Activated naive CD8-positive, alpha-beta T cell treated with anti-CD3 and anti-CD28 coated beads, Interleukin-2, amount 50 U/mL, for 24 hours (primary cell): ENCODE measurements at regions not wholly inside any gene's neighbourhood (a gene's known extent, or its start where the extent isn't known, plus 50 kb on each side); places are given as distances from the start of the nearest gene placed in this dataset.
A peak's percentile ranks its signal among the peaks of the same experiment; 100 is the strongest.

Experiments used
- ATAC-seq: fragments of 150-1000 bp; cut with Tn5 transposase; one replicate; pipeline ENCODE4 v1.10.0; 2021
- DNase-seq: peaks from one replicate; pipeline ENCODE4 v3.0.0; 2021
- H3K27ac Mint-ChIP-seq: one replicate; pipeline ENCODE4 v1.8.0; 2021; ENCODE audit warnings: mild to moderate bottlenecking, mixed read lengths
- H3K27me3 Mint-ChIP-seq: one replicate; pipeline ENCODE4 v1.8.0; 2021; ENCODE audit warnings: mixed read lengths
- H3K36me3 Mint-ChIP-seq: one replicate; pipeline ENCODE4 v1.8.0; 2021; ENCODE audit warnings: low read depth, mixed read lengths
- H3K4me1 Mint-ChIP-seq: one replicate; pipeline ENCODE4 v1.8.0; 2021; ENCODE audit warnings: mixed read lengths
- H3K4me3 Mint-ChIP-seq: one replicate; pipeline ENCODE4 v1.8.0; 2021; ENCODE audit warnings: mild to moderate bottlenecking, moderate library complexity, mixed read lengths
- H3K9me3 Mint-ChIP-seq: one replicate; pipeline ENCODE4 v1.8.0; 2021; ENCODE audit warnings: mixed read lengths

DNA sequence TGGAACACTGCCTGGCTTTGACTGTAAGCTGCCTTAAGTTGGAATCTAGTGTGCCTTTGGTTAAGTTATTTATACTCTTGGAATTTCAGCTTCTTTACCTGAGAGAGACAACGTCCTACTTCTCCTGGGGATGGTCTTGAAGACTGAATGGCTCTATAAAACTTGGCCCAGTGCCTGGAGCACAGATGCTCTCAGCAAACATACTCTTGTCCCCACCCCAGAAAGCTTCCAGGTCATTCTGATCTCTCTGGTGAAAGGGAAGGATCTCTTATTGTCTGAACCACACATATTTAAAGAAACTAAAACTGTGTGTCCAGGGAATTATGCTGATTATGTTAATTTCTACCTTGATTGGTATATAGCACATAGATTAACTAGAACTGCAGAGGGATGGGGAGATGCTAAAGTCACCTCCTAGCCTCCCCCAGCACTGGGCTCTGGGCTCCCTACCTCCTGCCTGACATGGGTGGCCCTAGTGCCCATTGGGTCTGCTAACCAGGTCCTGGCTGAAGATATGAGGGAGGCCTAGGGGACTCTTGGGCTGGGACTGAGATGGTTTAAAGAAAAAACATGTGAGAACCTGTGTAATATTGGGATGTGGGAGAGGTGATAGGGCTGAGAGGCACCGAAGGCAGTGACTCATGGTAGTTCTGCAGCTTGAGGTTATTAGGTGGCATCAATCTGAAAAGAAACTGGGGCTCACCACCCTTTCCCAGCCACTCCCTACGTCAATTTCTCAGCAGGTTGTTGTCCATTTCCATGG, 171.0 kb downstream of the RPLP1 start:
- Mint-ChIP-seq H3K9me3 (no peaks in the 10 kb centered on the region), H3K27ac (no peak overlapping the region), H3K27me3 (peaks cover 37% of the 10 kb centered on the region), H3K4me3 (no peak overlapping the region), H3K4me1 (peaks cover 19% of the 10 kb centered on the region), H3K36me3 (no peaks in the 10 kb centered on the region)
- no peak for DNase-seq
- ATAC-seq: peak; percentile 71

DNA sequence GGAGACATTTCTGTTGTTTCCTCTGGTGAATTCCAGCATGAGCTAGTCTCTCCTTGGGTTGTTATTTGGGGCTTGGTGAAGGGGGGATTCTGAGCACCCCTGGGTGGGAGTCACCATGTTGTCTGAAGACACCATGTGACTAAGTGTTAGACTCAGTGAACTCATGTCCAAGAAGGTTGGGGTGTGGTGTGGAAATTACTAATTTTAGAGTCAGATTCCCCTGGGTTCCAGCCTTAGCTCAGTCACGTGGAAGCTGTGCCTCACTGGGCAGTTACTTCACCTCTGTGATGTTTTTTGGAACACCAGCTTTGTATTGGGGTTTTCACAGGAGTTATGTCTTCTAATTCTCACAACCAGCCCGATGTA, 171.5 kb downstream of the RPLP1 start:
- Mint-ChIP-seq H3K27ac (no peak overlapping the region), H3K27me3 (peaks cover 35% of the 10 kb centered on the region)

GRCh38 chr15:69624816-69625215, 172.2 kb downstream of the RPLP1 start:
- Mint-ChIP-seq H3K4me1 (peaks cover 30% of the 10 kb centered on the region), H3K27ac (no peak overlapping the region), H3K9me3 (no peaks in the 10 kb centered on the region), H3K36me3 (no peaks in the 10 kb centered on the region), H3K4me3 (no peak overlapping the region), H3K27me3 (peaks cover 36% of the 10 kb centered on the region)
- ATAC-seq (no peak), DNase-seq (no peak)

More for the DNA sequence above, 171.5 kb downstream of the RPLP1 start:
- peak; percentile 46 for ATAC-seq
- no peak for DNase-seq
- Mint-ChIP-seq H3K4me1 (peaks cover 23% of the 10 kb centered on the region), H3K4me3 (no peak overlapping the region), H3K9me3 (no peaks in the 10 kb centered on the region), H3K36me3 (no peaks in the 10 kb centered on the region)

GRCh38 chr15:69625328-69625727, 172.7 kb downstream of the RPLP1 start:
- Mint-ChIP-seq H3K9me3 (no peaks in the 10 kb centered on the region), H3K4me1 (peaks cover 35% of the 10 kb centered on the region), H3K36me3 (no peaks in the 10 kb centered on the region), H3K27ac (no peak overlapping the region), H3K27me3 (peaks cover 32% of the 10 kb centered on the region), H3K4me3 (no peak overlapping the region)
- DNase-seq (no peak), ATAC-seq (no peak)

DNA sequence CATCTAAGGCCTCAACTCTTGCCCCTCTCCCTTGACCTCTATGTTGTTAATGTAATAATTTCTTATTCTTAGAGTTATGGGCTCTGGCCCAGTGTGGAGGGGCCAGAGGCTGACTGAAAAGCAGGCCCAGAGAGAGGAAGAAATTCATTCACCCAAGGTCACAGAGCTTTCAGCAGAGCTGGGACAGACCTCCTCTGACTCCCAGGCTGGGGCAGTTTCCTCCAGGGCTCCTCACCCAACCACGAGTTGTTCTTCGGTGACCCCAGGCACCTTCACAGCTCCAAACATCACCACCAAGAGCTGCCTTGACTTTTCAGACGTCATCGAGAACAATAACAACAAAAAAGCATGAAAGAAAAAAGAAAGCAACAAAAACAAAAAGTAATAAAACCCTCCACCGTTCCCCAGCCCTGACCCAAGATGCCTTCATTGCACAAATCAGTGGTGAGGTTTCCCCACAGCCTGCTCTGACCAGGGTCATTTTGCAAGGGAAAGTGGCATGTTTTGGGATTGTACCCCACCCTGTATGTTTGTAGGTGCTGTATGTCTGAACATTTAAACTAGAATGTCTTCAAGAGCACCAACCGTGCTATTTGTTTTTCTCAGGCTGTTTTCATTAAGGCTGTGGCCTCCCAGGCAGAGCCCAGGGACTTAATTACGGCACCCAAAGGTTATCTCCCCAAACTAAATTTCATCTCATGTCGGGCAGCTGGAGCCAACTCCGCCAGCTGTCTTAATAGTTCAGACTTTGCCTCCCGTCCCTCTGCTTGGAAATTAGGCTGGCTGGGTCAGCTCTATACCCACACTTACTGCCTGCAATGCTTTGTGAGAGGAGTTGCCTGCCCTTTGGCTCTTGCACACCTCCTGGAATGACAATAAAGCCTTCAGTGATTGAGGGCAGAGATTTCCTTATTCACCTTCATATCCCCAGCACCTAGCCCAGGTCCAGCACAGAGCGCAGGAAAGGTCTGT, 173.8 kb downstream of the RPLP1 start:
- H3K4me1 Mint-ChIP-seq: peaks cover 38% of the 10 kb centered on the region
- ATAC-seq (no peak), DNase-seq (no peak)
- H3K4me3 Mint-ChIP-seq: no peak overlapping the region
- no peaks in the 10 kb centered on the region for H3K36me3 Mint-ChIP-seq
- peaks cover 37% of the 10 kb centered on the region for H3K27me3 Mint-ChIP-seq
- no peaks in the 10 kb centered on the region for H3K9me3 Mint-ChIP-seq
- no peak overlapping the region for H3K27ac Mint-ChIP-seq

DNA sequence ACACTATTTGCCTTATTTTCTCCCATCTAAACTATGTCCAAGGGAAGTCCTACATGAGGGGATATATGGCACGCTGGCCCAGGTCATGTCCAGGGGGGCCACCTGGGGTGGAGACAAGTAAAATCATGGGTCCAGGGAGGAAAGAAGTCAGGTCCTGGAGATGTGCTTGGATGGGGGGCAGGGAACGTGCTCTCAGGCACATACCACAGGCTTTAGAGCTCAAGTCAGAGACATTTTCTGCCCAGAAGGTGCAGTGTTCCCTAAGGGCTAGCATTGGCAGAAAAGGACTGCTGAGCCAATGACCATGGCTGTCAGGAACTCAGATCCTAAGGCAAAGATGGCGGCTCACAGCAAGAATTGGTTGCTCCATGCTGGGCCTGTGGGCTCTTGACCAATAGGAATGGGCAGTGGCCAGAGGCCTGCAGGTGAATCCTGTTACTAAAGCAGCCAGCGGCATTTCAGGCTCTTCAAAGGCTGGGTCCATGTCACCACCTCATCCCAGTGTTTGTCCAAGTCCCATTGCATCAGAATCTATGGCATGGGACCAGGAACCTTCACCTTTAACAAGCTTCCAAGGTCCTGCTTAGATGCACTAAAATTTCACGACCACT, 175.0 kb downstream of the RPLP1 start:
- H3K9me3 Mint-ChIP-seq: no peaks in the 10 kb centered on the region

DNA sequence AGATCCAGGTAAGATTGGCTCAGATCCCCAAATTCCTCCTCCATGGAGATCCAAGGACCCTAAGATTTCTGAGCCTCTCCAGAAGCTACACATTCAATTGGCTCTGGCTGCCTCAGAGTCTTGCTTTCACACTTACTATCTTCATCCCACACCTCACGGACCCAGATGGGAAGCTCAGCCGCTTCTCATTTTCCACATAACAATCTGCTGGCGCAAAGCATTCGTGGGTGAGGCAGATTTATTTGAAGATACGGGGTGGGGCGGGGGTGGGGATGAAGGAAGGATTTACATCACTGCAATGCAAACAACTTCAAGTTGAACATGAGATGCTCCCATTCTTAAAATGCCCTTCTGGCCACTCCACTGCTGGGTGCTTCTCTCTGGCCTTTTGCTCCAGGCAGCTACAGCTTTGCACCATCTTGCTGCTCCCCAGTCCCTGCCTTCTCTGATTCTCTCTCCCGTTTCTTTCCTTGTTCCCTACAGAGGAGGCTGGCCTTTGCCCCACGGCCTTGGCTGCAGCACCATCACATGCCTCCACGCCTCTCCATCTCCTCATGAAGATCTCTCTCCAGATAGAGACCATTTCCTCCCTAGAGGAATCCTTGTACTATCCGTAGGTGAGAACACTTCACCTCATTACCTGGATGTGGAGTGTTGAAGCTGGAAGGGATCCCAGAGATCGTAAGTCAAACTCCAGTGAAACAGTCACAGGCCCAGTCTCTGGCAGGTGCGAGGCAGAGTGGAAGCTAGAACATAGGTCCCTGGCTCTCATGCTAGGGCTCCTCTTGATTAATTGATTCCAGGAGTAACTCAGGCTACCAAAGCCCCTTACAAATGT, 175.9 kb downstream of the RPLP1 start:
- ATAC-seq (no peak), DNase-seq (no peak)
- Mint-ChIP-seq H3K4me3 (no peak overlapping the region), H3K4me1 (peaks cover 40% of the 10 kb centered on the region), H3K36me3 (no peaks in the 10 kb centered on the region), H3K27ac (no peak overlapping the region), H3K27me3 (peaks cover 47% of the 10 kb centered on the region), H3K9me3 (no peaks in the 10 kb centered on the region)

More for the DNA sequence above, 175.0 kb downstream of the RPLP1 start:
- H3K27me3 Mint-ChIP-seq: peaks cover 42% of the 10 kb centered on the region
- peaks cover 38% of the 10 kb centered on the region for H3K4me1 Mint-ChIP-seq
- H3K4me3 Mint-ChIP-seq: no peak overlapping the region
- no peaks in the 10 kb centered on the region for H3K36me3 Mint-ChIP-seq
- H3K27ac Mint-ChIP-seq: no peak overlapping the region
- ATAC-seq (no peak), DNase-seq (no peak)

DNA sequence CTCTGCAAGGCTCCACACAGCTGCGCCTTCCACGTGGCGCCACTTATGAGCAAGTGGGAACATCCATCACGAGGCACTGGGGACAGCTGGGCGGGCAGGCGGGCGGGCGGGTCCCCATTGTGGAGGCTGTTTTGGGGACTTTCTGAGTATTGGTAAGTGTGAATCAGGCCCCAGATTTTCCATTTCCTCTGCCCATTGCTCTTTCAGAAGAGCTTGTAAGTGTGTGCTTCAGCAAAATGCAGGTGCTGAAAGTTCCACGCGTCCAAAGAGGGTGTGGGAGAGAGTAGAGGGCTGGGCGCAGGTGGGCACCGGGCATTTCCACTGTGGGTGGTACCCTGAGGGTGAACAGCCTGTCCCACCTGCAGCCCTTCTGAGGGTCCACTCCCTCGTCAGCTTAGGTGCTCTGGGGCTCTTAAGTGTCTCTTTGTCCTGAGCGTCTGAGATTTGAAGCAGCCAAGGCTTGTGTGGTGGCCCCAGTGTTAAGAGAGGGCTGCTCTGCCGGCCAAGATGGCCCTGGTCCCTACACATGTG, 177.1 kb downstream of the RPLP1 start:
- H3K27me3 Mint-ChIP-seq: peaks cover 42% of the 10 kb centered on the region
- peak overlapping the region; percentile 63 for H3K27ac Mint-ChIP-seq
- peaks cover 30% of the 10 kb centered on the region for H3K4me1 Mint-ChIP-seq
- no peaks in the 10 kb centered on the region for H3K9me3 Mint-ChIP-seq
- no peak overlapping the region for H3K4me3 Mint-ChIP-seq
- no peaks in the 10 kb centered on the region for H3K36me3 Mint-ChIP-seq
- DNase-seq (peak; percentile 51), ATAC-seq (peak; percentile 86)

DNA sequence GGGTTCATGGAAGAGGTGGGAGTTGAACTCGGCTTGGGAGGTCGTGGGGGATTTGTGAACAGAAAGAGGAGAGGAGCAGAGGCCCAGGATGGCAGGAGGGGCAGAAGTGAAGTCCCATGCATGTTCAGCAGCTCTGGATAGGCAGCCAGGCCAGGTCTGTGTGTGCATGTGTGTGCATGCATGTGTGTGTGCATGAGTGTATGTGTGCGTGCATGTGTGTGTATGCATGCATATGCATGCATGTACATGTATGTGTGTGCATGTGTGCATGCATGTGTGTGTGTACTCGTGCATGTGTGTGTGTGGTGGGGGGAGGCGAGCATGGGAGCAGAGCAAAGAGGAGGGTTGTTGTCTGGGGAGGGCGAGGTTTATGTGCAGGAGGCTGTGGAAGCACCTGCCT, 178.4 kb downstream of the RPLP1 start:
- H3K4me3 Mint-ChIP-seq: no peak overlapping the region

GRCh38 chr15:69631978-69632377, 179.4 kb downstream of the RPLP1 start:
- peaks cover 25% of the 10 kb centered on the region for H3K4me1 Mint-ChIP-seq
- ATAC-seq: no peak
- H3K4me3 Mint-ChIP-seq: no peak overlapping the region
- no peaks in the 10 kb centered on the region for H3K9me3 Mint-ChIP-seq
- no peak overlapping the region for H3K27ac Mint-ChIP-seq
- H3K27me3 Mint-ChIP-seq: peaks cover 44% of the 10 kb centered on the region
- no peak for DNase-seq
- no peaks in the 10 kb centered on the region for H3K36me3 Mint-ChIP-seq

More for the DNA sequence above, 178.4 kb downstream of the RPLP1 start:
- H3K27me3 Mint-ChIP-seq: peaks cover 40% of the 10 kb centered on the region
- DNase-seq (no peak), ATAC-seq (no peak)
- H3K4me1 Mint-ChIP-seq: peaks cover 26% of the 10 kb centered on the region
- H3K9me3 Mint-ChIP-seq: no peaks in the 10 kb centered on the region
- H3K27ac Mint-ChIP-seq: no peak overlapping the region
- H3K36me3 Mint-ChIP-seq: no peaks in the 10 kb centered on the region

DNA sequence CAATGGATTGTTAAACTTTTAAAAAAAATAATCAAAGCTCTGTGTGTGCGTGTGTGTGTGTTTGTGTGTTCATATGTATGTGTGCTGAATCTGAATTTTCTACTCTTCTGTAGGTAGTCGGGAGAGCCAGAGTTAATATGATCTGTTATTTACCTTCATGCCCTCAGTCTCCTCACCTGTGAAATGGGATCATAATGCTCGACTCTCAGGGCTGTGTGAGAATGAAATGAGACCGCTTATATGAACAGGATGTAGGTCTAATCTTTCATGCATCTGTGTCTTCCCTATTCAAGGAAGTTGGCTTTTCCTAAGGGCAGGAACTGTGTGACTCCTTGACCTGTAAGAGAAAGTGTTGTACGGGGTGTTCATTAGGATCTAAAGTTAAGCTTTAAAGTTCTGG, 182.2 kb downstream of the RPLP1 start:
- no peak for DNase-seq
- Mint-ChIP-seq H3K27me3 (peaks cover 37% of the 10 kb centered on the region), H3K4me3 (no peak overlapping the region), H3K36me3 (no peaks in the 10 kb centered on the region), H3K9me3 (peaks cover 11% of the 10 kb centered on the region), H3K4me1 (peaks cover 15% of the 10 kb centered on the region), H3K27ac (no peak overlapping the region)
- ATAC-seq: no peak

DNA sequence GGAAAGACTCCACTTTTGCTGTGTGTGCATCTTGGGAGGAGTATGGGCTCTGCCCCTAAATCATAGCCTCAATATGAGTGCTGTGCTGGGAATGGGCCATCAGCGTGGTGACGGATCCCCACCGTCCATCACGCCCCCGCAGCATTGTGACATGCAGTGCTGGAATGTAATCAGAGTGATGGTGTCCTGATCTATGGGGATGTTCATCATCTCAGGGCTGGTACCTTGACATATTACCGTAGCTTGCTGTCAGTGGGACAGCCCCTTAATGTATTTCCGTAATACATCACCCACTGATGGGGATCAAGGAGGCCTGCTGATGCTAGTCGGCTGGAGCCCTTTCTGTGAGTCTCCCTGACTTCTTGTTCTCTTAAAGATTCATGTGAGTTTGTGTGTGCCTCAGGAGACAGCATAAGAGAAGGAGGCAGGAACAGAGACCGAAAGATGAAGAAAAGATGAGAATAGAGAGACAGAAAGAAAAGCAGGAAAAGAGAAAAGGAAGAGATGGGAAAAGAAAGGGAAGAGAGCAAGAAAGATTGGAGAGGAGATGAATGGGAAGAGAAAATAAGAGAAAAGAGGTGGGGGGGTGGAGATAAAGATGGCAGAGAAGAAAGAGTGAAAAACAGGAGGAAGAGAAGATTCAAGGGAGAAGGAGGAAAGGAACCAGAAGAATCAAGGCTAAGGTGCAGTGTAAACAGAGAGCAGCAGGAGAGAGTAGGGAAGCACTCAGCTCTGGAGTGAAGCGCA, 183.7 kb downstream of the RPLP1 start:
- Mint-ChIP-seq H3K36me3 (no peaks in the 10 kb centered on the region), H3K9me3 (peaks cover 26% of the 10 kb centered on the region), H3K4me1 (peaks cover 8% of the 10 kb centered on the region), H3K27me3 (peaks cover 31% of the 10 kb centered on the region), H3K4me3 (no peak overlapping the region), H3K27ac (no peak overlapping the region)
- no peak for DNase-seq
- no peak for ATAC-seq

- ATAC-seq (no peak), DNase-seq (no peak)
- H3K27me3 Mint-ChIP-seq: peaks cover 23% of the 10 kb centered on the region
- H3K4me1 Mint-ChIP-seq: peaks cover 8% of the 10 kb centered on the region
- peaks cover 35% of the 10 kb centered on the region for H3K9me3 Mint-ChIP-seq
- no peaks in the 10 kb centered on the region for H3K36me3 Mint-ChIP-seq
- H3K4me3 Mint-ChIP-seq: no peak overlapping the region
- H3K27ac Mint-ChIP-seq: no peak overlapping the region
These were observed 185.2 kb downstream of the RPLP1 start for GRCh38 chr15:69637818-69638217.
